ENCODE measurements at regions not wholly inside any gene's neighbourhood (a gene's known extent, or its start where the extent isn't known, plus 50 kb on each side); places are given as distances from the start of the nearest gene placed in this dataset.

GRCh38 chr12:14257734-14258574 is 107.5 kb upstream of the ATF7IP start:
- POLR2A ChIA-PET: interaction anchor here (0.6 to 2.3 kb wide), 8 partner anchors 16 to 195 kb away, joined by 3 to 13 read pairs (median 4); partner anchors contain the start of gene ATF7IP
- H3K36me3 Mint-ChIP-seq (ENCODE audit: low read depth): peaks cover 22% of the 10 kb centered on the region
- ATAC-seq (peak; percentile 78), DNase-seq (peak; percentile 95)
- peak overlapping the region; percentile 52 for H3K4me3 Mint-ChIP-seq
- H3K9me3 Mint-ChIP-seq: peaks cover 26% of the 10 kb centered on the region
- no peaks in the 10 kb centered on the region for H3K27me3 Mint-ChIP-seq
- intact Hi-C loops (cut with micrococcal nuclease): loop anchor here (2.0 kb wide), 2 partner anchors 109 to 159 kb away; no protein-coding TSS in a partner anchor
- peak overlapping the region; percentile 92 for H3K27ac Mint-ChIP-seq
- TF ChIP-seq CTCF (IDR thresholded peaks at IDR 0.05): no peak
- H3K4me1 Mint-ChIP-seq (ENCODE audit: low read depth): peaks cover 46% of the 10 kb centered on the region
- CTCF ChIA-PET: interaction anchor here (0.6 to 1.9 kb wide), 16 partner anchors 16 to 196 kb away, joined by 3 to 18 read pairs (median 4); partner anchors contain the start of gene ATF7IP

- Mint-ChIP-seq H3K4me1 (ENCODE audit: low read depth) (peaks cover 46% of the 10 kb centered on the region), H3K27ac (peak overlapping the region; percentile 92), H3K27me3 (no peaks in the 10 kb centered on the region), H3K36me3 (ENCODE audit: low read depth) (peaks cover 22% of the 10 kb centered on the region), H3K9me3 (peaks cover 26% of the 10 kb centered on the region), H3K4me3 (no peak overlapping the region)
- intact Hi-C loops (cut with micrococcal nuclease): no loop called here
- ATAC-seq: no peak
- no peak for DNase-seq
- no peak for TF ChIP-seq CTCF (IDR thresholded peaks at IDR 0.05)
- POLR2A ChIA-PET: interaction anchor here (1.3 to 2.3 kb wide), 3 partner anchors 15 to 136 kb away, joined by 9 to 13 read pairs (median 11); partner anchors contain the start of gene ATF7IP
- CTCF ChIA-PET: interaction anchor here (1.1 to 1.9 kb wide), 8 partner anchors 15 to 195 kb away, joined by 3 to 18 read pairs (median 6); partner anchors contain the start of gene ATF7IP
These were observed 106.9 kb upstream of the ATF7IP start for GRCh38 chr12:14258575-14258940.

GRCh38 chr12:14259481-14260010 is 105.9 kb upstream of the ATF7IP start:
- CTCF ChIA-PET: interaction anchor here (1.0 kb wide), 1 partner anchor 106 kb away, joined by 4 read pairs; the partner anchor contains the start of gene ATF7IP
- ATAC-seq (no peak), DNase-seq (no peak)
- Mint-ChIP-seq H3K27ac (no peak overlapping the region), H3K9me3 (peaks cover 26% of the 10 kb centered on the region), H3K4me3 (no peak overlapping the region), H3K36me3 (ENCODE audit: low read depth) (peaks cover 22% of the 10 kb centered on the region), H3K4me1 (ENCODE audit: low read depth) (peaks cover 51% of the 10 kb centered on the region), H3K27me3 (no peaks in the 10 kb centered on the region)
- intact Hi-C loops (cut with micrococcal nuclease): no loop called here
- POLR2A ChIA-PET: interaction anchor here (2.3 kb wide), 1 partner anchor 14 kb away, joined by 9 read pairs; no protein-coding TSS in a partner anchor
- TF ChIP-seq CTCF (IDR thresholded peaks at IDR 0.05): no peak

GRCh38 chr12:14260011-14260993 is 105.2 kb upstream of the ATF7IP start:
- no peak for DNase-seq
- Mint-ChIP-seq H3K4me1 (ENCODE audit: low read depth) (peaks cover 46% of the 10 kb centered on the region), H3K4me3 (no peak overlapping the region), H3K27me3 (no peaks in the 10 kb centered on the region), H3K9me3 (peaks cover 21% of the 10 kb centered on the region), H3K27ac (no peak overlapping the region), H3K36me3 (ENCODE audit: low read depth) (peaks cover 21% of the 10 kb centered on the region)
- intact Hi-C loops (cut with micrococcal nuclease): no loop called here
- CTCF ChIA-PET: interaction anchor here (1.0 kb wide), 1 partner anchor 105 kb away, joined by 4 read pairs; the partner anchor contains the start of gene ATF7IP
- no peak for TF ChIP-seq CTCF (IDR thresholded peaks at IDR 0.05)
- ATAC-seq: no peak
- POLR2A ChIA-PET: no interaction called here

Measured in activated CD8-positive, alpha-beta T cell treated with anti-CD3 and anti-CD28 coated beads for 36 hours (primary cell).